Mucosa of descending colon (tissue), 3 donors: ENCODE measurements at regions not wholly inside any gene's neighbourhood (a gene's known extent, or its start where the extent isn't known, plus 50 kb on each side); places are given as distances from the start of the nearest gene placed in this dataset.

Source experiments
- ATAC-seq: fragments of 200-7000 bp; cut with Tn5 transposase; one replicate; pipeline ENCODE4 v1.9.1; 2020; ENCODE audit warnings: mild to moderate bottlenecking, moderate library complexity
- DNase-seq, 3 donors: peaks; one replicate each; pipeline ENCODE4 v3.0.0-alpha.2; 2020
- H3K36me3 ChIP-seq: fragments of 200-600 bp; one replicate; pipeline ENCODE4 v1.8.0; 2021; ENCODE audit warnings: low read depth, mild to moderate bottlenecking
- H3K4me1 ChIP-seq: fragments of 200-600 bp; one replicate; pipeline ENCODE4 v1.8.0; 2021; ENCODE audit warnings: low read depth, mild to moderate bottlenecking
- H3K4me3 ChIP-seq: fragments of 200-600 bp; one replicate; pipeline ENCODE4 v1.8.0; 2021; ENCODE audit warnings: mild to moderate bottlenecking
- H3K9me3 ChIP-seq: fragments of 200-600 bp; one replicate; pipeline ENCODE4 v1.8.0; 2021; ENCODE audit warnings: mild to moderate bottlenecking
- intact Hi-C, 2 donors: fragments of 100-400 bp; cut with DNase I in 1 of 2; cut with micrococcal nuclease in 1 of 2; formaldehyde crosslinking; loops; one replicate each; pipeline versions ENCODE4 v1.11.0 to v1.11.1; 2022; cut with DNase I, micrococcal nuclease
- TF ChIP-seq, protein P1 (sequence below): fragments of 200-600 bp; IDR thresholded peaks from one replicate; pipeline ENCODE4 v1.8.0; 2022; ENCODE audit warnings: antibody characterized with exemption, mild to moderate bottlenecking
- donor health status: DM: no; HTN: no; CAD: no; lungs with moderate emphysema.
- donor health status: DM: no; HTN: no; CAD: no.
- donor health status: DM: no; HTN: yes; CAD: no.

DNA sequence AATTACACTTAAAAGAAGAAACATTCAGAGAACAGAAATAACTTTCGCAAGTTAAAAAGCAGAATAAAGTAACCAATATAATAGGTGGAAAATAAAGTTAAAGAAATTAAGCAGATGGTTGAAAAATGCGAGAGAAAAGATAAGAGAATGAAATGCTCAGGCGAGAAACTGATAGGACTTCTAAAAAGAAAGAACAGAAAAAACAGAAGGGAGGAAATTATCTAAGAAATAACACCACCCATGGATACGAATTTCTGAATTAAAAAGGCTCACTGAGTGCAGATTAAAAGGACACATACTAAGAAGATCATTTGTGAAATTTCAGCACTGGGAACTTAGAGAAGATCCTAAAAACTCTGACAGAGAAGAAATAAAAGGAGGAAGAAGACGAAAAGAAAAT lies 92.0 kb downstream of the HLX start:
- Histone ChIP-seq H3K9me3 (no peaks in the 10 kb centered on the region), H3K4me1 (no peaks in the 10 kb centered on the region), H3K4me3 (no peak overlapping the region), H3K36me3 (no peaks in the 10 kb centered on the region)
- intact Hi-C loops = no loop called here
- TF ChIP-seq, protein P1, sequence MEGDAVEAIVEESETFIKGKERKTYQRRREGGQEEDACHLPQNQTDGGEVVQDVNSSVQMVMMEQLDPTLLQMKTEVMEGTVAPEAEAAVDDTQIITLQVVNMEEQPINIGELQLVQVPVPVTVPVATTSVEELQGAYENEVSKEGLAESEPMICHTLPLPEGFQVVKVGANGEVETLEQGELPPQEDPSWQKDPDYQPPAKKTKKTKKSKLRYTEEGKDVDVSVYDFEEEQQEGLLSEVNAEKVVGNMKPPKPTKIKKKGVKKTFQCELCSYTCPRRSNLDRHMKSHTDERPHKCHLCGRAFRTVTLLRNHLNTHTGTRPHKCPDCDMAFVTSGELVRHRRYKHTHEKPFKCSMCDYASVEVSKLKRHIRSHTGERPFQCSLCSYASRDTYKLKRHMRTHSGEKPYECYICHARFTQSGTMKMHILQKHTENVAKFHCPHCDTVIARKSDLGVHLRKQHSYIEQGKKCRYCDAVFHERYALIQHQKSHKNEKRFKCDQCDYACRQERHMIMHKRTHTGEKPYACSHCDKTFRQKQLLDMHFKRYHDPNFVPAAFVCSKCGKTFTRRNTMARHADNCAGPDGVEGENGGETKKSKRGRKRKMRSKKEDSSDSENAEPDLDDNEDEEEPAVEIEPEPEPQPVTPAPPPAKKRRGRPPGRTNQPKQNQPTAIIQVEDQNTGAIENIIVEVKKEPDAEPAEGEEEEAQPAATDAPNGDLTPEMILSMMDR = no peak
- ATAC-seq (no peak), DNase-seq (no peak)

DNA sequence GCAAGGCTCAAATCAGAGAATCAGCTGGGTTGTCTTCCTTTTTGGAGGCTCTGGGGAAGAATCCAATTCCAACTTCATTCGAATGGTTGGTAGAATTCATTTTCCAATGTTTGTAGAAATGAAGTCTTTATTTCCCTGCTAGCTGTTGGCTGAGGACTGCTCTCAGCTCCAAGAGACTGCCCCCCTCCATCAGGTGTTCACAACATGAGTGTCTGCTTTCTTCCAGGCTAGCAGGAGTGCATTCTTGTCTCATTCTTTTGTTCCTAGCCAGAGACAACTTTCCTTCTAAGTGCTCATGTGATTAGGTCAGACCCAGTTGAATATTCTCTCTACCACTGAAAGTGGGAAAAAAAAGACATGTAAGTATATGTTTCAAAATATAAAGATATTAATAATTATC lies 95.2 kb downstream of the HLX start:
- DNase-seq (no peak), ATAC-seq (no peak)
- no peaks in the 10 kb centered on the region for H3K4me1 ChIP-seq
- TF ChIP-seq, protein P1 = no peak
- H3K36me3 ChIP-seq = no peaks in the 10 kb centered on the region
- intact Hi-C loops = no loop called here
- no peak overlapping the region for H3K4me3 ChIP-seq
- H3K9me3 ChIP-seq = no peaks in the 10 kb centered on the region

DNA sequence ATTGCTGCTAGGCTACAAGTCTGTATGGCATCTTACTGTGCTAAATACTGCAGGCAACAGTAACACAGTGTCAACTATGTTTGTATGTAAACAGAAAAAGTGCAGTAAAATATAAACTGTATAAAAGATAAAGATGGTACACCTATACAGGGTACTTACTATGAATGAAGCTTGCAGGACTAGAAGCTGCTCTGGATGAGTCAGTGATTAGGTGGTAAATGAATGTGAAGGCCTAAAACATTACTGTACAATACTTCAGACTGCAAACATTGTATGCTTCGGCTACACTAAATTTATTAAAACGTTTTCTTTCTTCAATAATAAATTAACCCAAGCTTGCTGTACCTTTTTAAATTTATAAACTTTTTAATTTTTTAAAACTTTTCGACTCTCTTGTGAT lies 97.1 kb downstream of the HLX start:
- DNase-seq (no peak), ATAC-seq (no peak)
- intact Hi-C loops = no loop called here
- TF ChIP-seq, protein P1 = no peak
- no peaks in the 10 kb centered on the region for H3K4me1 ChIP-seq
- H3K9me3 ChIP-seq = no peaks in the 10 kb centered on the region
- H3K36me3 ChIP-seq = no peaks in the 10 kb centered on the region
- H3K4me3 ChIP-seq = no peak overlapping the region

DNA sequence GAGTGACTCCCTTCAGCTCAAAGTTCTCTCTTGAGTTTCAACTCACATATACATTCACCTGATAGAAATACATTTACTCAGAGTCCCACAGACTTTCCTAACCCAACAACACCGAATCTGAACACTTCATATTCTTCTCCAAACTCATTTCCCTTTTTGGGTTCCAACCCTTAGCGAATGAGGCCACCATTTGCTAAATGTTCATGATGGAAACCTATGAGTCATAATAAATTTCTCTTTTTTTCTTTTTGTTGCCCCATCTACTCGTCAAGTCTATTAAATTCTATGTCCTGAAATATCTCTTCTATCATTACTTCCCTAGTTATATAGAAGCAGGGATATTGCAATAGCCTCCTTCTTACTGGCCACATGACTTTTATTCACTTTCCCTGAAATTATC lies 100.1 kb downstream of the HLX start:
- H3K4me3 ChIP-seq = no peak overlapping the region
- no peak for ATAC-seq
- intact Hi-C loops = no loop called here
- no peaks in the 10 kb centered on the region for H3K36me3 ChIP-seq
- no peaks in the 10 kb centered on the region for H3K4me1 ChIP-seq
- TF ChIP-seq, protein P1 = no peak
- no peaks in the 10 kb centered on the region for H3K9me3 ChIP-seq
- DNase-seq = no peak

DNA sequence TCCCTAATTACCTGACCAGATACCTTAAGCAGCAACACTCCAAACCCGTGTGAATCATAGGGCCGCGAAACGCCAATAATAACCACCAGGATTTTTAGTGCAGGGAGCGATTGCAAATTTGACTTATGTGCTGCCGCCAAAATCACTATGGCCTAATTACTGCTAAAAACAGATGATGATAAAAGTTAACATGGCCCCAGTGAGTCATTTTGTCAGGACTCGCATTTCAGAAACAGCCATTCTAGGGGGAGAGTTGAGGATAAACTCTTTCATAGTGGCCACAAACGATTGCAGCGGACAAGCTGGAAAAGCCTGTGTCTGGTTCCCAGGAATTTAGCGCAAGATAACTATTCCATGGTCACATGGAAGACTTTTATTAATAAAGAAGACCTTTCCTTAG lies 103.4 kb downstream of the HLX start:
- H3K4me1 ChIP-seq = no peaks in the 10 kb centered on the region
- TF ChIP-seq, protein P1 = no peak
- no peaks in the 10 kb centered on the region for H3K9me3 ChIP-seq
- ATAC-seq (no peak), DNase-seq (no peak)
- no peak overlapping the region for H3K4me3 ChIP-seq
- H3K36me3 ChIP-seq = no peaks in the 10 kb centered on the region
- intact Hi-C loops = no loop called here

DNA sequence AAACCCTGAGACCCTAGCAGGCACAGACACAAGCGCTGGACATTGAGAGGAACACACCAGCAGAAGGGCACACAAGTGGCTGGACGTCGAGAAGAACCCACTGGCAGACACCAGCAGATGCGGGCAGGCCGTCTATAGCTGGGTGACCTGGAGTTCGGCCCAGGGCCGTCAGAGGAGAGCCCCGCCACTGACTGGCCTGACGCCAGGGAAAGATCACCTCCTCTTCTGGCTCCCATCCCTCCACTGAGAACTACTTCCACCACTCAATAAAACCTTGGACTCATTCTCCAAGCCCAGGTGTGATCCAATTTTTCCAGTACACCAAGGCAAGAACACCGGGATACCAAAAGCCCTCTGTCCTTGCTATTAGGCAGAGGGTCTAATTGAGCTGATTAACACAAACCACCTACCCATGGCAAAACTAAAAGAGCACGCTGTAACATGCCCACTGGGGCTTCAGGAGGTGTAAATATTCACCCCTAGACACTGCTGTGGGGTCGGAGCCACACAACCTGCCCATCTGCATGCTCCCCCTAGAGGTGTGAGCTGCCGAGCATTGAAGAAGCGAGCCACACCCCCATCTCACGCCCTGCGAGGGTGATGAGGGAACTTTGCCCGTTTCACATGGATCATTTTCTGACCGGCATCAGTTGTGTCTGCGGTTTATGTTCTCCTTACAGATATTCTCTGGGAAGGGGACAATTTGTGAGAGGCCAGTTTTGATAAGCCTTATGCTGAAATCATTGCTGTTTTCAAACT lies 104.8 kb downstream of the HLX start:
- intact Hi-C loops = no loop called here
- no peak for ATAC-seq
- H3K36me3 ChIP-seq = no peaks in the 10 kb centered on the region
- DNase-seq = no peak
- H3K4me1 ChIP-seq = no peaks in the 10 kb centered on the region
- no peak overlapping the region for H3K4me3 ChIP-seq
- TF ChIP-seq, protein P1 = no peak
- H3K9me3 ChIP-seq = no peaks in the 10 kb centered on the region
